NCI-H1436 (cell line): ENCODE measurements at regions not wholly inside any gene's neighbourhood (a gene's known extent, or its start where the extent isn't known, plus 50 kb on each side); places are given as distances from the start of the nearest gene placed in this dataset.
"Not testable (repeated sequence)": the region's sequence is repeated elsewhere in the genome, so short reads cannot be mapped to it uniquely, and the experiment has no call there.

ENCODE experiments used
- DNase-seq: peaks from one replicate; lab custom pipeline; 2025; lab: John Stamatoyannopoulos, UW

GRCh38 chr5:93682471-93683404, 58.7 kb downstream of the POU5F2 start:
- DNase-seq: not testable (repeated sequence)

DNA sequence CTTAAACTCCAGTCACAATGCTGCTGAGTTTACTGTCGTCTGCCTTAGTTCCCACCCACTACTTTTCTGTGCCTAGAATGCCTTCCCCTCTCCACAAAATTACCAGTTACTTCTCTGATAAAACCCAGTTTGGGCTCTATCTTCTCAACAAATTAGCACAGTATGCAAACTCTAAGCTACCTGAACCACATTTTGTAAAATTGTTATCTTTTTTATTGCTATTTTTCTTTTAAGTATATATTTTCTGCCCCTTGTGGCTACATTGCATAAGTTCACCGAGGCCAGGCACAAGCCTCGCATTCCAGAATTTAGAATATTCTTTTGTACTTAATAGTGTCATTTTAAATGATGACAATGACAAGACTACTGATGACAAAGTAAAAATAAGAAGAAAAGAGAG, 60.0 kb downstream of the POU5F2 start:
- DNase-seq: no peak

- peak; percentile 24 for DNase-seq
Measured at GRCh38 chr5:93677359-93677891, 64.0 kb downstream of the POU5F2 start.

DNA sequence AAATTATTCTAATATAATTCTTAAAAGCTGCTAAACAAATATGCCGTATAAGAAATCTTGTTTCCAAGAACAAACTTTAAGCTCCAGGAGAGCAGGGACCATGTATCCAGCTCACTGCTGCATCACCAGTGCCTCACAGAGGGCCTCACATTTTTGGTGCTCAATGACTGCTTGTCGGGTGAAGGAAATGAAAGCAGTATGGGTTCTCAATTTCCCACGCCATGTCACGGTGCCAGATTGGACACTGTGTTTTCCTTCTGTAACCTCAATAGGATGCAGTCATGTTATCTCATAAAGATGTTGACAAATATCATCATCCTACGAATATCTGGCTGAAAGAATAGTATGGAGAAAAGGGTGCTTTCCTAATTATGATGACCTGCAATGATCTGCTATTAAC, 64.7 kb downstream of the POU5F2 start:
- DNase-seq: no peak

- DNase-seq: peak; percentile 74
Measured at GRCh38 chr5:93675460-93676450, 65.6 kb downstream of the POU5F2 start.

DNA sequence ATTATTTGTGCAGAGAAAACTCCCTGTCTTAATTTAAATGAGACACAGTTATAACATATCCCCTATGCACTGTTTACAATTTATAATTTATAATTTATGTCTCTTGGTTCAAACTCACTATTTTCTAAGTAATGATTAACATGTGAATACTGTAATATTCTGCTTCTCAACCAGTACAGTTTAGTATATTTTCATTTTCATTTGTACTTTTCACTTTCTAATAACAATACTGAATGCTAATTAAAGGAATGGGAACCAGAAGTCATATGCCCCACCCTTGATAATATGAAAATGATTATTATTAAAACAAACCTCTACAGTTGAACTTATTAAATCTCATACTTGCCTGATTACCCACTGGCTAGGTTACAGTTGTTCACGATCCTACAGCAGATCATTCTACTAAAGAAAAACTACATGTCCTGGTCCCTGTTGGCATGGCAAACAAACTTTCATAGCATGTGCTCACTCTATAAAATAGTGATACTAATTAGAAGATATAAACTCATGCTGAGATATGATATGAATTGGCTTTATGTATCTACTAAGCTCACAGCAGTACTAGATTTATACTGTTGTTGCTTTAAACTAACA, 66.4 kb downstream of the POU5F2 start:
- DNase-seq: no peak

- DNase-seq: no peak
Measured at GRCh38 chr5:93674138-93674537, 67.3 kb downstream of the POU5F2 start.

DNA sequence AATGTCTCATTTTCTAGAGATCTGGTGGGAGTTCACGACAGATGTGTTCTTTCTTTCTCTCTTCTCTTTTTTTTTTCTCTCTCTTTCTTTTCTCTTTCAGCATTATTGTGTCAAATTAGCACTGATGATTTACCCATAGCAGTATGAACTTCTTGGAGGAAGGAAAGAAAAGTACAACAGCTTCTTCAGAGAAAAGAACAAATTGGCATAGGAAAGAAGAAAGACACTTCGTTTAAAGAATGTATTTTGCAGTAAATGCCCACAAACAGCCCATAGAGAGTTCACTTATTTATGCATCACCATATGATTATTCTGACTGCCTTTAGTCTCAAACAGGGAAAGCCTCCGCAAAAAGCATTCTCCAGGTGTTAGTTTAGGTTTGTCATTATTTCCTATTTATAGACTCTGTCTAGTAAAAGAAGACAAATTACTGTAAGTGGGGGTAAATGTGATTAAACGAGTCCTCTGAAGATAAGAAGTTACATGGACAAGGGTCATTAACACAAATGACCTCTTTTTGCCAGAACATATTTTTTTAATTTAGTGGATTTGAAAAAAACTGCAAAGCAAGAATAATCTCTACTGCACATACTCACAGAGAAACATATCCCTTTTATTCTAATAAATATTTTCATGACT, 68.0 kb downstream of the POU5F2 start:
- no peak for DNase-seq

GRCh38 chr5:93665648-93666047, 75.8 kb downstream of the POU5F2 start:
- DNase-seq: no peak

DNA sequence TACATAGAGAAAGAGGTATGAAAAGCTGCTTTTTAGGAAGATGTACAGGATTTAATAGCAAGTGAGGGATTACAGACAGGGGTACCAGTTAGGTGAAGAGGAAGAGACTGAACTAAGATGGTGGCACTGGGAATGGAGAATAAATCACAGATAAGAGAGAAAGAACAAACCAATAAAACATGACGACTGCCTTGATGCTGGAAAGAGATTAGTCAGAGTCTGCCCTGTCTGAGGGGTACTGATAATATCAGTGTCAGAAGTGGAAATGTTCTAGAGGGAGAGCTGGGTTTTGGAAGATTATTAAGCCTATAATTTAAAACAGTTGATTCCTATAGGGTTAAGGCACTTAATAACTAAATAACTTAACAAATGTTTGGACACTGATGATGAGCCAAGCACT, 77.7 kb downstream of the NR2F1 start:
- no peak for DNase-seq

- DNase-seq: no peak
Measured at GRCh38 chr5:93658044-93658443, 75.0 kb downstream of the NR2F1 start.

GRCh38 chr5:93654676-93655075, 71.7 kb downstream of the NR2F1 start:
- DNase-seq: no peak

DNA sequence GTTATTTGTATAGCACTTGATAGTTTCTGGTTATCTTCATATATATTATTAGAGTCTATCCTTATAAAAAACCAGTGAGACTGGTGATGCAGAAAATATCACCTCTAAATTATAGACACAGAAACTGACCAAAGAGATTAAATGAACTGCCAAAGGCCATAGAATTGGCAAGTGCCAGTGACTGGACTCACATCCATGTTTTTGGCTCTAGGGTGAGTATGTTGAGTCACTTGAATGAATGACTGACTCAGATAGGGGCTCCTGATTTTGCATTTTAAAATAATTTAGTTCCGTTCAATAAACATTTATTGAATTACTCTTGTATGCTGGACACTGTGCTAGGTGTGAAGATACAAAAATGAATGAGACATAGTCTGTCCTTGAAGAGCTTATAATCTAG, 70.7 kb downstream of the NR2F1 start:
- DNase-seq: no peak

- DNase-seq: no peak
Measured at GRCh38 chr5:93649234-93649900, 66.3 kb downstream of the NR2F1 start.

DNA sequence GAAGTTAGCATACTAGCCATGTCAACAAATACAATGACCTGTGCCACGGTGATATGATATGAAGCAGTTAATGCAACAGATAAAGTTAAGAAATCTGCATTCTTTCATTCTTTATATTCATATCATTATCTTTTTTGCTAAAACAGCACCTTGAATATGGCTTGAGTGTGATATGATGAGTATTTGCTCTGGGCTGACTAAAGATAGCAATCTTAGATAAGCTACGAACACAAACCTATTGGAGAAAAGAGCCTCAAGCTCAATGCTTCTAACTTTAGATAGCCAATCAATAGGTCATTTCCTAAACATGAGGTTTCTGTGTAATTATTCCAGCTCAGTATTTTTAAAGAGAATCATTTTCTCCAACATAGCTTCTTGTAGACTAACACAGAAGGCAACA, 61.7 kb downstream of the NR2F1 start:
- no peak for DNase-seq
